ENCODE measurements at regions not wholly inside any gene's neighbourhood (a gene's known extent, or its start where the extent isn't known, plus 50 kb on each side); places are given as distances from the start of the nearest gene placed in this dataset.

DNA sequence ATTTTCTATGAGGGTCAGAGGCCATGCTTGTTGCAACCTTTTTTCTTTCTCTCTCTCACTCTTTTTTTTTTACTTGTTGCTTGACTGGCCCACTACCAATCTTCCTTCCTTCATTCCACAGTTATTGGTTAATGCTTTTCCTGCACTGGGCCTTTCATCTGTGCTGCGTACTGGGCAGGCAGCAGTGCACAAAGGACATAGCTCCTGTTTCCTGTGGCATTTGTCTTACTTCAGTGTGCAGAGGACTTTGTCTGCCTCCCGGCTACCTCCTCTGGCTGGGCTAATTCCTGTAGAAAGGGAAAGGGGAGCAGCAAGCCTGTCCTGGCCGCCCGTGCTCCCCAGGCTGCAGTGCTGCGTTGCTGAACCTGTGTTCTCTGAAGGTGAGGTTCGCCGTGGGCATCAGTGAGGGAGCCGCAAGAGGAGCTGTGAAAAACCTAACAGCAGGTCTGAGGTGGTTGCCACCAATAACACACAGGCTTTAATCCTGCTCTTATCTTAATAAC, 93.7 kb upstream of the RGMA start:
- TF ChIP-seq CTCF (conservative IDR thresholded peaks at IDR 0.05; ENCODE audit: low read length), result no peak
- no peak for TF ChIP-seq EZH2phosphoT487 (IDR thresholded peaks at IDR 0.05; ENCODE audit: borderline replicate concordance)

Data from Loucy (cell line).